SKM-1 treated with dmso at 0.1 percent for 144 hours (cell line): ENCODE measurements at regions not wholly inside any gene's neighbourhood (a gene's known extent, or its start where the extent isn't known, plus 50 kb on each side); places are given as distances from the start of the nearest gene placed in this dataset.

ENCODE experiments used
- DNase-seq: peaks from one replicate; lab custom pipeline; 2025; ENCODE audit not compliant: unreplicated experiment; lab: John Stamatoyannopoulos, UW

DNA sequence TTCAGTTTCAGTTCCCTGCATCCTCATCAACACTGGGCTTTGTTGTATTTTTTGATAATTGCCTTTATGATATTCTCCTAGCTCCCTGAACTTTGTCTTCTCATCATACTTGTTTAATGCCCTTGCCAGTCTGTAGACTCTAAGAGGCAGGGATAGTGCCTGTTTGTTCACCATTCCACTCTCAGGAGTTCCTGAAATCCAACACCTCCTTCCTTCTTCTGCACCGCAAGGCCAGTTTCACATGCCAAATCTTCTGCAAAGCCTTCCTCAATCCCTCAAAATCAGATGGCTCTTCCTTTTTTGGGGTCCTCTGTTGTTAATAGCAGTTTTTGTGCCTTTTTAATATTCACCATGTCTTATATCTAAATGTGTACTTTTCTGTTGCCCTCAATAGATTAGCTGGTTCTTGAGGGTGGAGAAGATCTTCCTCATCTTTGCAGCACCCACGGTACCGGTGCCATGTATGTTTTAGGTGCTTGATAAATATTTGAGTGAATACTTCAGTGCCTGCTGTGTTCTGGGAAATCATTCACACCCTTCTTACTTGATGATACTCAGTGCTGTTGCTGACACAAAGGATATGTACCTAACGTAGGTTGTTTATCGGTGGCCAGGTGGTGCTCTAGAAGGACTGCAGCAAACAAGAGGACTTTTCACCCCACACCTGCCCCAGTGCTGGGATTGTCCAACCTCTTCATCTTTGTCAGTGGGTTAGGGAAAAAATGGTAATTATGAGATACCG lies 85.3 kb upstream of the LIMCH1 start:
- no peak for DNase-seq

DNA sequence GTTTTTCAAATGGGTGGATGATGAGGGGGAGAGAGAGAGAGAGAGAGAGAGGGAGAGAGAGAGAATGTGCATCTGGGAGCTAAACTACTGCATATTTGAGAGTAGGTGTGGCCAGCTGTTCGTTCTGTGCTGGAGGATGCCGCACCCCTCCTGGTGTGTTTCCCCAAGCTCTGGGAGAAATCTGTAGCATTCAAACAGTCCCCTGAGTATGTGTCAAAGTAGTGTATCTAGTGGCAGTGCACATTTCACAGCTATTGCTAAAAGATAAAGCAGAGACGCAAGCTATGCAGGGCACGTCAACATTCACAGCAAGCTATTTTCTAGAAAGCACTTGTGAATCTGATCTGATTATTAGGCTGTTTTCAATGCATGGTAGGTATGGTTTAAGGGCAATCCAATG lies 83.5 kb upstream of the LIMCH1 start:
- DNase-seq = no peak

DNA sequence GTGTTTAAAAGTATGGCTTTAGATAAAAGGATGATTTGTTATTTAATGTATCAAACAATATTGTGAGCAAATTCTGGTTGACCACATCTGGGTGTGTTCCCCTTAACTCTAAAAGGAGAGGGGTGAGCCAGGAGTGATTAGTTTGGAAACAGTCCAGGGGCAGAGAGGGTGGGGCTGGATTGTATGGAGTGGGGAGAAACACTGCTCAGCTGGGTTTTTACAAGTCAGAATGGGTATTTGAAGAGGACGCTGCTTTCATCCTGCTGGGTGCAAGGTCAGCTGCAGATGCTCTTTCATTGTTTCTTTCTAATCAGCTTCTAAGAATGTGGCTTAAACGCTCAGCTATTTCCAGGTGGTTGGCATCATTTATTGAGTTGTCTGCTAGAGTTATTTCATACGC lies 82.8 kb upstream of the LIMCH1 start:
- DNase-seq = no peak

DNA sequence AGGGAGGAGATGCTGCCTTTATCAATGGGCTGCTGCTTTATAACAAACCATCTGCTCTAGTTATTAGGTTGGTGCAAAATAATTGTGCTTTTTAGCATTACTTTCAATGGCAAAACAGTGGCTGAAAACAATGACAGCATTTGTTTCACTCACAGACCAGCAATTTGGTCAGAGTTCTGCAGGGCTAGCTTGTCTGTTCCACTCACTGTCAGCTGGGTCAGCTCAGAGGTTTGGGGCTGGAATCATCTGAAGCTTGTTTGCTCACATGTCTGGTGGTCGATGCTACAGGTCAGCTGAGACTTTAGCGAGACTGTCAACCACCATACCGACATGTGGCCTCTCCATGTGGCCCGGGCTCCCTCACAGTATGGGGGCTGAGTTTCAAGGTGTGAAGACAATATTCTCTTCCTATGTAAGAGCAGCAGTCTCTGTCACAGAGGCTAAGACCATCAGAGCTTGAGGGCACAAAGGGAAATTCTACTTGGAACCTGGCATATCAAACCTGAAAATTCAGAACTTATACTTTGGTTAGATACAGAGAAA lies 81.3 kb upstream of the LIMCH1 start:
- no peak for DNase-seq

DNA sequence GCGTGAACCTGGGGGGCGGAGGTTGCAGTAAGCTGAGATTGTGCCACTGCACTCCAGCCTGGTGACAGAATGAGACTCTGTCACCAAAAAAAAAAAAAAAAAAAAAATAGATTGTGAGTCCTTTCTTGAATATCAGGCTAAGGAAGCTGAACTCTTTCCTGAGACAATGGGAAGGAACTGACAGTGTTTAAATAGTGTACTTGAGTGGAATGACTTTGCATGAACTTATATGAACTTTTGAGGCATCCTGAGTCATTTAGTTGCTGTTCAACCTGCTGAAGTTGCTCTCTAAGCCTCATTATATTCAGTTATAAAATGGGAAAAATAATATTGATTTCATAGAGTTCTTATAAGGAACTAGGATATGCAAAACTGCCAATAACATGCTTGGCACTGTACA lies 79.3 kb upstream of the LIMCH1 start:
- no peak for DNase-seq

DNA sequence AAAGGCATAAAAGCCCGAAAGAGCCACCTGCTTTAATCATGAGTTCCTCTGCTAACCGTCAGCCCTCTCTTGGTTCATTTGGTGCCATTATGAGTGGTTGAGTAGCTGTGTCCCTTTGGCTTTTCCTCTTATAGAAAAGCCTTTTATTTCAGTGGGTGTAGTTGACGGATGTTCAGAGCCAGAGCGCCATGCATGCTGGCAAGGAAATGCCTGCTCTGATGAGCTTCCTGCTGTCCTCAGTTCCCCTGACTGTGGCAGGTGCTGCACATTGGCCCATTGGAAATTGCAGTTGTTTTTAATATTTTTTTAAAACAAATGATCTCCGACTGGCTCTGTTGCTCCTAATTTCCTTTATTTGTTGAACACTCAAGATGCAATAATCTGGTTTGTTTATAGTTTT lies 77.3 kb upstream of the LIMCH1 start:
- DNase-seq = no peak

DNA sequence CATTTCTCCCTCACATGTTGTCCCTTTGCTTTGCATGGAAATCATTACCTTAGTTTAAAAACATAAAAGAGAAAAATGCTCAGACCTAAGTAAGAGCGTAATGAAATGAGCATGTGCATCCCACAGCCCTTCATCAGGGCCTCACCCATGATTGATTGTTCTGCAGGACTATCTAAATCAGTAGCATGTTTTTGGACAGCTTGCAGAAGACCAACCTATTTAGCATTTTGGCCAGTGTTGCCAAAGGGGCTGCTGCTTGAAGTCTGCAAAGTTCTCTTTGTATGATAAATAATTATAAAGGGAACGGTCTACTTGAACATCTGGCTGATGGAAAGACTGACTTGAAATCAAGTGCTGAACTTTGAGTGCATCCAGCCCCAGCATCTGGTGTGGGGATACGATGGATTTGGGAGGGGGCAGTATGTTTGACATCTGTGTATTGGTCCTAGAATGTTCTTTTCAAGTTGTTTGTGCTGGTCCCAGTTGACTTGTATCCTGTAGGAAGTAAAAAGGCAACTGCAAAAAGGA lies 76.1 kb upstream of the LIMCH1 start:
- no peak for DNase-seq

DNA sequence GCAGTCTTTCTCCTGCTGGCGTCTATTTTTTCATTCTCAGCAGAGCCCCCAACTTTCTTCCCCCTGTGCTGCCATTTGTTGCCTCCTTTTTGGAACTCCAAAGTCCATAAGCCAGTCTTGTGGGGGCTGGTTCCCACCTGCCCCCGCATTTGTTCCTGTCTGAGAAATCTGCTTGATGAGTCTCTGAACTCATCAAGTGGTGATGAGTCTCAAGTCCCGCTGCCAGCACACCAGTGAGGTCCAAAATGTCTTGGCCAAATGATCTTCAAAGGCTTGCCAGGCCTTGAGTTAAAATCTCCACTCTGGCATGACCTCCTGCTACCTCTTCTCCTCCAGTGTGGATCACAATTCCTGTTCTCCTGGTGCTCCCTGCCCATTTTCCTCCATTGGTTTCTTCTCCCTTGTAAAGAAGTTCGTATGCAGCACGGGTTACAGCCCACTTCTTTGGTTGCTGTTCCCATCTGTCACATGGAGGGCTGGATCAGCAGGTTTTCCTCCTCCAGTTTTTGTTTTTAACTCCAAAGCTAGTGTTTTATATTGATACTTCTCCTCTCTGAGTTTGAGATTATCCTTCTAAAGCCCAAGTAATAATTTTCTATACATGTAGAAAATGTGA lies 72.7 kb upstream of the LIMCH1 start:
- DNase-seq = no peak

DNA sequence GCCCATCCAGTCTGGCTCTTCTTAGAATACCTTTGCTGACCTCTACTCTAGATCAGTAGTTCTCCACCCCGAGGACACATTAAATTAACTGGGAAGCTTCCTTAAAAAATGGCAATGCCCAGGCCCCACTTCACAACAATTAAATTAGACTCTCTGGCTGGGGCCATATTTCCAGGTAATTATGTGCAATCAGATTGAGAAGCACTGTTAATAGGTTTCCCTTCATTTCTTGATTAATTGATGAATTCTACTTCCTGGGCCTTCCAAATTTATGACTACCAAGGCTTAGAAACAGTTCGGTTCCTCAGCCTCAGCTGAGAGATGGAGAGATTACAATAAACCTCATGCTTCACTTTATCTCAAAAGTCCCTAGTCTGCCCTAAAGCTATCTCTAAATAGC lies 71.7 kb upstream of the LIMCH1 start:
- no peak for DNase-seq

DNA sequence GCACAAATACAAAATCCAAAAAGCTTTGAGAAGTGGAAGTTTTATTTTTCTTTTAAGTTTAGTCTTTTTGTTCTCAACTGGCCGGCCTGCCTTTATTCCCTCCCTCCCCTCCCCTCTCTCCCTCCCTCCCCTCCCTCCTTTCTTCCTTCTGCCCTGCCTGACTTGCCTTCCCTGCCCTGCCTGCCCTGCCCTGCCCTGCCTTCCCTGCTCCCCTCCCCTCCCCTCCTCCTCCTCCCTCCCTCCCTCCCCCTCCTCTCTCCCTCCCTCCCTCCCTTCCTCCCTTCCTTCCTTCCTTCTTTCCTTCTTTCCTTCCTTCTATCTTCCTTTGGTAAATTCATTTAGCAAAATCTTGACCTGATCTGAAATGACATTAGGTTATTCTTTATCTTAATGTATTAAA lies 69.8 kb upstream of the LIMCH1 start:
- no peak for DNase-seq

DNA sequence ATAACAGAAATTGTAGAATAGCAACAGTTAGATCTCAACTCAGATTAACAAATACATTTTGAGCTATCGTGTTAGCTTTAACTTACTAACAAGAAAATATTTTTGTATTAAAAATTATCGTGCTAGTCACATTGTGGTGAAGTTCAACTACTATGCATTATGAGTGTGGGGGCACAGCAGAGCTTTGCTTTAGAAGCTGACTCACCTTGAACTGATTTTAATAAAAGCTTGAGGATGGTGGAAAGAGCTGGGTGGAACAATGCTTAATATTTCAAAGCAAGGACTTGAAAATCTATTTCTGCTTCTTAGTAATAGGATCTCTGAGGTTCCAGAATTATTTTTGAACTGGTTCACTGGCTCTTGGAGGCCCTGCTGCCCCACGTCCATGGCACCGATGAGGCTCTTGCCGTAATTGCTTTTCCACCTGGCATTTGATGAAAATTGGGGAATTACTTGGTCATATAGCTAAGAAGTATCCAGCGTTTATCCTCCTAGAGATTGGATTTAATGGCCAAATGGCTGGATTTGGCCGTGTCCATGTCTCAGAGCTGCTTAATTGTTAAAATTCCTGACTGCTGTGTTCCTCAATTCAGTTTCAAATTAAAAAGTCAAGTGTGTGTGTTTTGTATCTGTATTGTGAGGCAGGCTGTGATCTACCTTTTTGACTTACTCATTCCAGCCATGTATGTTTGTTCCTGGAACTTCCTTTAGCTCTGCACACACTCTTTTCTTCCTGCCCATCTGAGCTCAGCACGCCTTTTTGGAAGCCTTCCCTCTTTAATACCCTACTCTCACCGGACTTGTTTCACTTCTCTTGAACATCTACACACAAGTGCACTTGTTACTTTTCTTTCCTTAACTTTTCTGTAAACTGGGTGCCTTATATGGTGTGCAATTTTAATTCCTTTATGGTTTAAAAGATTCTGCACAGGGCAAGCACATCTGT lies 66.6 kb upstream of the LIMCH1 start:
- DNase-seq = no peak

DNA sequence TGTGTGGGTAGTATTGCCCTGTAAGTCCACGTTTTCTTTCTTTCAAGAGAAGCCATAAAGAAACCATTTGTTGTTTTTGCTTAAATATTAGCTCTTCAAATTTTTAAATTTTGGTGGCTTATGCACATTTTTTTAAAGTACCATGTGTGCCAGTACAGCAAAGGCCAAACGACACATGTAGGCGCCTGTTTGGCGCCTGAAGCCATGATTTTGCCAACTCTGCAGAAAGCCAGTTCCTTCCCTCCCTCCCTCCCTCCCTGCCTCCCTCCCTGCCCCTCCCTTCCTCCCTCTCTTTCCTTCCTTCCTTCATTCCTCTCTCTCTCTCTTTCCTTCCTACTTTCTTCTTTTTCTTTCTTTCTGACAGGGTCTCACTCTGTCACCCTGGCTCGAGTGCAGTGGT lies 65.9 kb upstream of the LIMCH1 start:
- DNase-seq = no peak

DNA sequence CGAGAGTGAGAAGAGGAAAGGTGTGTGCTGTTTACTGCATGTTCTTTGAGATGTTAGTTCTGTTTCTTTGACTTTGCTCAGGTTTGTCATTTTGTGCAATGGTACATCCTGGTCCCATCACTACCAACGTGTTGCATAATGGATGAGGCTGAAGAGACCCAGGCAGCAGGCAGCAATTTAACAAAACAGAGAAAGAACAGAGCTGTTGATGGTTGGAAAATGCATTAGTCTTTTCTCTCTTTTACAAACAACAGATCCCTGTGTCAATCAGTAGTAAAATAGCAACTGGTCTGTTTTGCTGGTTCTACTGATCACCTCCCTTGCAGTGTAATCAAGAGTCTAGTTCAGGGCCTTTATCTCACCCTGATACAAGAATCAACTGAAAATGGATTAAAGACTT lies 64.8 kb upstream of the LIMCH1 start:
- no peak for DNase-seq

DNA sequence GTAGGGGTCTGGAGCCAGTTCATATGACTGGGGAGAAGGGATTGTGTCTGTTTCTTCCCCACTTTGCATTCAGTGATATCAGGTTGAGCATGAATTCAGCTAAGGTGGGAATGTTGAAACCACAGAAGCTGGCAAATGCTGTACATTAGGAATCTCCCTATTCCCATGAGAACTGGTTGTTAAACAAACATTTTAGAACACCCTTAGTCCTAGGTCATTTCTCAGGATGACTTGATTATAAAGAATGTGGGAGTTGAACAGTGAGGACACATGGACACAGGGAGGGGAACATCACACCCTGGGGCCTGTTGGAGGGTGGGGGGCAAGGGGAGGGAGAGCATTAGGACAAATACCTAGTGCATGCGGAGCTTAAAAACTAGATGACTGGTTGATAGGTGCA lies 62.6 kb upstream of the LIMCH1 start:
- DNase-seq = no peak

DNA sequence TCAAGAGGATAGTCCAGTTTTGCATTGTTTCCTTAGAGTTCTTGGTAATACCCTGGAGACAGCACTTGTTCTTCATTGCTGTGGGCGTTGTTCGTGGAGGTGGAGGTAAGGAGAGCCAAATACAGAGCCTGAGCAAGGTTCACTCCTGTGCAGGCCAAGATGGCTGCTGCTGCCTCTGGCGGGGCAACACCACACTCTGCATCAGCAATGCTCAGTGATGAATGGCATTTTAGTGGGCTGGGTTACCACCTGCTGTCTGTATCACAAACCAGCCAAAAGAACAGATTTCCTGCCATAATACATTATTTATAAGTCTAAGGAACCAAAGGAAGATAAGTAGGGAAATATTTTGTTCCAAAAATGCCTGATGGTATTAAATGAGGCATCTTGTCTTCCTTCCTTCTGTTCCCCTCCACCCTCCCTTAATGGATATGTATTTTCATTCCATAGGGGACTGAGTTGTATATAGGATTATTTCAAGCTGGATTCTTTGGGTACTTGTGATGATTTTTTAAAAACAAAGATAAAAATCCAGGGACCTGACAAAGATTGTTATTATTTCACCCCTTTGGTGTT lies 61.6 kb upstream of the LIMCH1 start:
- DNase-seq = no peak

DNA sequence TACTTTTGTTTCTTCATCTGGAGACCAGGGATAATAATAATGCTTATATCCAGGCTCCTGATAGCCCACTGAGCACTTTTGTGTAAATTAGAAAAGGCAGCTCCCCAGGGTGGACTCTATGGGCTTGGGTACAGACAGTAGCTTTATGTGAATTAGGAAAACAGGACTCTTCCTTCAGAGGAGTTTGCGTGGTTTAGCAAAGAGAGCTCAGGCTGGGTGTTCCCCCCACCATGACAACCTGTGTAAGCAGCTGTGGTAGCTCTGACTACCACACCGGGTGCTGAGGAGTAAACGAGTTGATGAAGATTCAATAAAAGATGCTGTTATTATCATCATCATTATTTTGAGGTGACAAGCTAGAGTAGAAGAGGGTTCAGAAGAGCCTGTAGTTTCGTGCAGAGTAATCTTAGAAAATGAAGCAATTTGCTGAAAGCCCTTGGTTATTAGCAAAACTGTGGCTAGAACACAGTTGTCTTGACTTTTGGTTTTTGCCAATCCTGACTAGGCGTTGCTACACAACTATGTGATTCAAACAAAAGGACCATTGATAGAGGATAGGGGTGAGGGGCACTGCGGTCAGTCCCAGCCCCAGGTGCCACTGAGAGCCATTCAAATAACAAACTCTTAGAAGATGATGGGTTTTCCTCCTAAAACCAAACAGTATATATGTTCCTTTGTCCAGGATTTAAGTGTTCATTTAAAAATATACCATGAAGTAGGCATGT lies 60.6 kb upstream of the LIMCH1 start:
- DNase-seq = no peak

DNA sequence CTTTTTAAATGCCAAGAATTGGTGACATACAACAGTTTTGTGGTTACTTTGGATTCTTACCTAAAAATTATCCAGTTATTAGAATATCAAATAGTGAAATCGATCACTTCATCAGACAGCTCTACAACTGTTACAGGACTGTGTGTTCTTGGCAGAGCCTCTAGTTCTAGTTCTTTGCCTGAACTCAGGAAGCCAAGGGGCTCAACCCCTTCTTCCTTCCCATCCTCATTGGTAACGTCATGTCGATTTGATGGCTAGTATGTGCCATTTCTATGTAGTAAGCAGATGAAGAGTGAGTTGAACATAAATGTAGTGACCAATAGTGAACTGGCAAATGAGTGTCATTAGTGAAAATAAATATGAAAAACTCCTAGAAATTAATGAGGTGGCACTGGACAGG lies 59.4 kb upstream of the LIMCH1 start:
- no peak for DNase-seq

DNA sequence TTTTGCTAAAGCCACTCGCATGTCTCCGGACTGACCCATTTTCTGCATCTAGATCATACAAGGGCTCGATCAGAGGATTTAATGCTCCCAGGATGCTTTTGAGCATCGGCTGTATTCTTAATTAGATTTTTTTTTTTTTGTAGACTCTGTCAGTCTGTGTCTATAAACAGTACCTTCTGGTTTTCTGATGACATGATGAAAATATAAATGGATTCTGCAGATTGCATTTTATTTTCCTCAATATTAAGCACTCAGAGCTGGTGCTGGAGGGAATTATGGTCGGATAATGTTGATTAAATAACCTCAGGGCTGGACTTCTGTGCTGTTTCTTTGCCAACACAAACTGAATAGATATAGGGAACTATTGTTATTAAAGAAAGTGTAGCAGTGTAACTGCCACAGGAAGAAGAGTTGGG lies 57.1 kb upstream of the LIMCH1 start:
- DNase-seq = no peak

DNA sequence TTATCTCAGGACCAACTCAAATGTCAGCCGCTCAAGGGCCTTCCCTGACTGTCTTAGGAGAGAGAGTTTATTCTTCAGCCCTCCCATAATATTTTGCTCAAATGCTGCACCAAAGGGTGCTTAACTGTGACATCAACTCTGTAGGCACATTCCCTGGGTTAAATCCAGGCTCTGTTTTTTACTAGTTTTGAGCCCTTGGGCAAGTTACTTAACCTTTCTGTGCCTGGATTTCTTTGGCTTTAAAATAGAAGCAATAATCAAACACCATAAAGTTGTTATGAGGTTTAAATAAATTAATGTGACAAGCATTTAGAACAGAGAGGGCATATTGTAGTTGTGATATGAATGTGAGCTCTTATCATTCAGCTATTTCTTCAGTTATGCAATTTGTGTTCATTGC lies 54.2 kb upstream of the LIMCH1 start:
- no peak for DNase-seq

DNA sequence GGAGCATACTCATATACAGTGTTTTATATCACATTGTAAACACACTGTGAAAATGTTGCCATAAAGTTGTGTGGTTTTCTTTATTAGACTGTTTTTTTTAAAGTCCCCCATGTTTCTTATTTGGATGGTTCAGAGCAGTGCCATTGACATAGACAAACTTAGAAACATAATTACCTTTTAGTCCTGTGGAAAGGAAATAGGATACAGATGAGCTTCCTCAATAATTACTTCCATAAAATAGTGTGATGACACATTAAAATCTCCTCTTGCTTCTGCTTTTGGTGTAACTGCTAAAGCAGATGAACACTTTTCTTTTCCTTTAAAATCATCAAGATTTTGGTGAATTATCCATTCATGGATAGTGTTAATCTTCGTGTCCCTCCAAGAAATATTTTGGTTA lies 52.9 kb upstream of the LIMCH1 start:
- DNase-seq = peak; percentile 22
